NCI-H82 (cell line): ENCODE measurements at regions not wholly inside any gene's neighbourhood (a gene's known extent, or its start where the extent isn't known, plus 50 kb on each side); places are given as distances from the start of the nearest gene placed in this dataset.

Source experiments
- DNase-seq: peaks from one replicate; lab custom pipeline; 2025; lab: John Stamatoyannopoulos, UW

DNA sequence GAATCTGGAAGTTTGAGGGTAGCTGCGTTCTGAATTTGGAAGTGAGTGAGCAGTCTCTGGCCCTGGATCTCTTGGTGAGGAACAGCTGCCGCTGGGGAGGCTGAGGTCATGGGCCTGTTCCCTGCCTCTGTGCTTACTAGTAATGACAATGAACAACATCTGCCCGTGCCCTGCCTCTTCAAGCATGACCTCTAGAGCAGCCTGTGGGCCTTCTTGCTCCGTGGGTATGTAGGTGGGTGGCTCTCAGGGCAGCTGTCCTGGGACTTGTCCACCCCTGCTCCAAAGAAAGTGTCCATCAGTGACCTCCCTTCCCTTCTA, 186.2 kb downstream of the CXCL12 start:
- no peak for DNase-seq

DNA sequence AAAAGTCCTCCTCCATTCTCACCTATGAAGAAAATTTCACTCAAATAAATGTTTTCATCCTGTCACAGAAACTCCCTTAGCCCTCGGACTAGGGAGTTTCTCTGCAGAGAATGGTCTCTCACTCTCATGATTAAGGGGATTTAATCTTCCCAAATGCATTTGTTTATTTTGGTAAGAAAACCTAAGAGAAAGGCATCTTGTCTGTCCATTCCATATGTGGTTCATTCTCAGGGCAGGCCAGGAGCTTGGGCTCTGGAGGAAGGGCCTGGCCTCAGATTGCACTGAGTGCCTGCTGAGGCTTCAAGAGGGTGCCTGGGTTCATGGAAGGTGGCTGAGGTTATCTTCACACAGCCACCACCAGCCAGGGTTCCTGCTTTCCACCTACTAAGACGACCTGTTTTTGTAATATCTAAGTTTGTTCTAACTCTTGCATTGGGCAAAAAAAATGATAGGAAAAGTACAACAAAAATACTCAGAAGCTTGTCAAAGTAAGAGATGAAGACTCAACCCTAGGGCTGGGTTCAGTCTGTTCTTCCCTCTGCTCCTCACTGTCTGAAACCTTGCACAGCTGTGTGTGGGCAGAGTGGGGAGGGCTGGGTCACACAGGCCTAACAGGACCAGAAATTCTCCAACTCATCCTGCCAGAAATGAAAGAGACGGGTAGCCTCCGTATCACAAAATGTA, 186.7 kb downstream of the CXCL12 start:
- no peak for DNase-seq

DNA sequence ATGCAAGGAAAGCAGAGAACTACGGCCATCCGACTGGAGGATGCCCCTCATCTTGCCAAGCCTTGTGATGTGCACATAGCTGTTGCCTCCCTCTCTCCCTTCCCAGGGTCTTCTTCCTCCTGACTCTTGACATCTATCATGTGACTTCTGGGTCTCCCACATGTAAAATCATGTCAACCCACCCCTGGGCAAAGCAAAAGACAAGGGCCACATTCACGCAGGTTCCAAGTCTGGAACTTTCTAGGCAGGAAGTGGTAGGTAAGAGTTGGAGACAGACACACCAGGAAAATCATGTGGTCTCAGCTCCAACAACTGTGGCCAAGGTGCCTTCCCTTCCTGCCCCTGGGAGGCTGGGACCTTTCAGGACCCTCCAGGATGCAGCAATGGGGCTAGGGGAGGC, 187.3 kb downstream of the CXCL12 start:
- no peak for DNase-seq

DNA sequence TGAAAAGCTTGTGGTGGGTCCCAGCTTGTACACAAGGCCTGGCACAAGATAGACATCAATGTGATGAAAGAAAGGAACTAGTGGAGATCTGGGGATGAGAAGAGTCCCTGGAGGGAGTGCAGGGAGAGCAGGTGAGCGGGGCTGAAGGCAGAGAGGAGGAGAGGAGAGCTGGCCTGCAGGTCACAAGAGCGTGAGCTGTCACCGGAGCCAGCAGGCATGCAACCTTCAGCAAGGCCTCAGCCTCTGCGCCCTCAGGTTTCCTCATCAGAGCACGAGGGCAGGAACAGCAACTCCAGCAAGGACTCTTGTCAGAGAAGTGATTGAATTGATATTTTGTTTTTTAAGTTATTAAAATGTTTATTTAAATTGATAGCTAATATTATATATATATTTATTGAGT, 188.6 kb downstream of the CXCL12 start:
- DNase-seq = no peak

DNA sequence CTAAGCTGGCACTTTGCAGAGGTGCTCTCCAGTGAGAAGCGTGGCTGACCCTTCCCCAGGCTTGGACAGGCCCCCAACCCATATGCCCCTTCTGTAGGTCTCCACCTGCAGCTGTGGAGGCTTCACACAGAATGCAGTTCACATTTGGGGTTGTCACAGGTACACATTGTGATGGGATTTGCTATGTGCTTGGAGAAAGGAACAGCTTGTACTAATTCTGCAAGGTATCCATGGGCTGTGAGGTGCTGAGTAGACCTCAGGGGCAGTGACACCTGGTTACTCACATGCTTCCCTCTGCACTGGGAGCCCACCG, 188.9 kb downstream of the CXCL12 start:
- DNase-seq = no peak

DNA sequence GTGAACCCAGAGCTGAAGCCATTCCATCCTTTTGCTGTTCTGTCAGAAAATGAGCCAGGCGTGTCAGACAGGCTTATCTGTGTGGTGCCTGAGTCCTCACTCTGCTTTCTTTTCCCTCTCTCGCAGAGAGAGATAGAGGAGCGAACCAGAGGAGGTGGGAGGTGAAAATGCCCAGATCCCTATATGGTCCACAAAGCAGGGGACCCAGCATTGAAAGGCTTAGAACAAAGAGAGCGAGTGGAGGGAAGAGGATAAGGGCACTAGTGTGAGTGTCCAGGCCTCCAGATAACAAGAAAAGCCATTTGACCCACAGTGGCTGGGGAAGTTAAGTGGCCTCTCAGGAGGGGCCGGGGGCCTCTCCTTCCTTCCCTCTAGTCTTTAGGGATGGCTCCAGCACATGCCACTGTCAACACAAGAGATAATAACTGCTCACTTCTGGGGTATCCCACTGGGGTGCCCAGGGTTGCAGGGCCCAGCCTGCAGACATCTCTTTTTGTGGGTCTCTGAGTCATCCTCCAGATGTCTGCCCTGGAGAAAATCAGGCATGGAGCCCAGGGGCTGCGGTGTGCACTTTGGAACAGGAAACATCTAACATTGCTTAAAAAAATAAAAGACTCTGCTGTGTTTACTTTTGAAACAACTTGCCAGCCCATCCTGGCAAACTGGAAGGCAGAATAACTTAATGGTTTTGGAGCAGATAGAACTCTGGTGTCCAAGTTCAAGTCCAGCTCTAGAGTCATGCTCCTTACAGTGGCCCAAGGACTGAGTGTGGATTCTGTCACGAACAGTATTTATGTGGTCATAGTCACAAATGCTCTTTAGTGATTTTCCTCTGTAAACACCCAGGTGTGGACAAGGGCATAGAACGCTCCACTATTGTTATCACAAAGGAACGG, 189.5 kb downstream of the CXCL12 start:
- DNase-seq = no peak

DNA sequence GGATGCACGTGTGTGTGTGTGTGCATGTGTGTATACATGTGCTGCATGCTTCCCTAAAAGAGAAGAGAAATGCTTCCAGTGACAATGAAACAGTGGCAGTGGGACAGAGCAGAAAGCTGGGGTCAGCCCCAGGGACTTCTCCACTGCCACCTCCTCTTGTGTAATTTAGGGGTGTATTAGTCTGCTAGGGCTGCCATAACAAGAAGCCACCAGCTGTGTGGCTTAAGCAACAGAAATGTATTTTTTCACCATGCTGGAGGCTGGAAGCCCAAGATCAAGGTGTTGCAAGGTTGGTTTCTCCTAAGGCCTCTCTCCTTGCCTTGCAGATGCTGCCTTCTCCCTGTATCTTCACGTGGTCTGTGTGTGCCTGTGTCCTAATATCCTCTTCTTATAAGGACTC, 190.5 kb downstream of the CXCL12 start:
- no peak for DNase-seq

DNA sequence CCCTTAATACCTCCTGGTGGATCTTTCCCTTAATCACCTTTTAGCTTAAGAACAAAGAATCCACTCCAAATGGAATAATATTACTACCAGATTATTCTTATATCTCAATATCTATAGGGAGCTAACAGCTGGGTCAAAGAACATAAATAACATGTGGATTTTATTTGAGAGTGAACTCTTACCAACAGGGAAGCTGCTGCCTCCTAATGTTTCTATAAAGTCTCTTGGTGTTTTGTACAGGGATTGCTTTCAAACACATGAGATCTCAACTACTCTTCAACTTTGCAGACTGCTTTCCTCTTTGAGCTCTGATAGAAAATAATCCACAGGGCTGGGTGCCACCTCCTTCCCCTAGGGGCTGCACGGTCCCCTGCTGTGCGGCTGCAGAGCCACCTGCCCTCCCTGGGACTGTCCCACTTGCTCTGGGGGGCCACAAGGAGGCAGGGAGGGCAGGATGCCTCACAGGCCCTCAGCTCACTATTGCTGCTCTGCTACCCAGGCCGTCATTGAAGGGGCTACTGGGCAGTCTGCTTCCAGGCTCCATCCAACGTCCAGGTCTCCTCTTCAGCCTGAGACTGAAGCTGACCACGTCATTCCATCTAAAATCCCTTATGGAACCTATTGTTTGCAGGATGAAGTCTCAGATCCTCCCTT, 191.2 kb downstream of the CXCL12 start:
- no peak for DNase-seq

DNA sequence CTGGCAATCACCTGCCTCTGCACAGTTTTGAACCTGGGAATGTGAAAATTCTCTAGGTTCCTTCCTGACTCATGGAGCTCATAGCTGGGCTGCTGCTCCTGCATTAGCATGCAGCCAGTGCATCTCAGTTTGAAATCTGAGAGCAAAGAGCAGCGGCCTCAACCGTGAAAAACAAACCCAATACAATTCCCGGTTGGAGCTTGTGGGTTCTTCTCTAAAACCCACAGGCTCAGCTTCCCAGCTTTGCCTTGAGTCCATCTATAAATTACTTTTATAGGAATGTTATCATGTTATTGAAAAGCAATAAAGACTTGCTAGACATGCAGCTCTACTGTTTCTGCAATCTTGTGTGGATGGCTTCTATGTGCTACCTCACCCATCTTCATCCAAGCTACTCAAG, 191.7 kb downstream of the CXCL12 start:
- DNase-seq = no peak

DNA sequence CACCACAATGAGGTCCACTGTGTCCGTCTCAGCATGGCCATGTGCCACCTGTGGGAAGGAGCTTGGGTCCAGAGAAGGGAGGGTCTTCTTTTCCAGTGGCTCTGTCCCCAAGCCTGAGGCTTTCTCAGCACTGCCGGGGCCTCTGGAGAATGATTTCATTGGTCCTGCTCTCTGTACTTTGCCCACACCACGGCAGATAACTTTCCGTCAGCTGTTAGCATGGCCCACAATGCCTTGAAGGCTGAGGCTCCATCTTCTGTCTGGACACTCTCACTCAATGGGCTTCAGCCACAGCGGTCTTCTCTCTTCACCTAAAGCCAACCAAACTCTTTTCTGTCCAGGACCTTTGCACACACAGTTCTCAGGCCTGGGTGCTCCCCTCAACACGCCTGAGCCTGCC, 192.5 kb downstream of the CXCL12 start:
- DNase-seq = no peak

DNA sequence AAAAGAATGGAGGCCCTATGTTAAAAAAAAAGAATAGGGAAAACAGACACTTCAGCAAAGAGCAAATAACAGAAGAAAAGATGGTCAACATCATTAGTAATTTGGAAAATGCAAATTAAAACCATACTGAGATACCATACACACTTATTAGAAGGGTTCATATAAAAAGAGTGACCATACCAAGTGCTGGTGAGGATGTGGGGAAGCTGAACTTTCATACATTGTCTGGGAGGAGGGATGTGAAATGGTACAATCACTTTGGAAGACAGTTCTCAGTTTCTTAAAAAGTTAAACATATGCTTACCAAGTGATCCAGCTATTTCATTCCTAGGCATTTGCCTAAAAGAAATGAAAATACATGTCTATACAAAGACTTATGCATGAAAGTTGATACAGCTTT, 194.4 kb downstream of the CXCL12 start:
- DNase-seq = no peak

DNA sequence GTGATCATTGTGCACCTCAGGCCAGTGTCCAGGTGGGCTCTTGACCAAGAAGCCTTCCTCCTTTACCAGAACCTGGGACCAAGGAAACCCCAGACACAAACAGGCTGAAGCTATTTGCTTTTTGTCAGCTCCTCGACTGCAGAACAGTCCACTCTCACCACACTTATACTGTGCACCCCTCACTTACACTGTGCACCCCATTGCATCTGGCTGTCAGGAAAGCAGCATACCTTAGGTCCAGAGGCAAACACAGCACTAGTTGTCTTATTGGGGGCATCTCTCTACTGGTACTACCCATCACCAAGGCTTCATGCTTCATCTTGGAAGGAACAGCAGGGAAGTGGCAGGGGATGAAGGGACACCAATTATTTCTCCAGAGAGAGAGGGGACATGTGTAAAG, 198.1 kb downstream of the CXCL12 start:
- no peak for DNase-seq

DNA sequence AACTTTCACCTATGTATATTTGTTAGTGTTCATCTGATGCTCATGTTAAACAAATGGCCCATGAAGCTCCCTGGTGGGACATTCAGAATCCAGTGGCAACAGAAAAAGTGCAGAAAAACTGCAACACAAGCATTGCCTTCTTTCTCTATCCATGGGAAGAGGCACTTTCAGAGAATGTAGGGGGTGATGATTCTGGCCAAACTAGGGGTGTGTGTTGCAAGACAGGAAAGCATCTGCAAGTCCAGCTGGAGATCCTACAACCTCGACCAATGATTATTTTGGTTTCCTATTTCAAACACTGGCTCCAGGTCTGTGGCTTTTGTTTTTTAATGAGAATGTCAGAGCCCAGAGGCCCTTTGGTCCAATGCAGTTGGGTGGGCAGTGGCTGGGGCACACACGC, 198.7 kb downstream of the CXCL12 start:
- no peak for DNase-seq

DNA sequence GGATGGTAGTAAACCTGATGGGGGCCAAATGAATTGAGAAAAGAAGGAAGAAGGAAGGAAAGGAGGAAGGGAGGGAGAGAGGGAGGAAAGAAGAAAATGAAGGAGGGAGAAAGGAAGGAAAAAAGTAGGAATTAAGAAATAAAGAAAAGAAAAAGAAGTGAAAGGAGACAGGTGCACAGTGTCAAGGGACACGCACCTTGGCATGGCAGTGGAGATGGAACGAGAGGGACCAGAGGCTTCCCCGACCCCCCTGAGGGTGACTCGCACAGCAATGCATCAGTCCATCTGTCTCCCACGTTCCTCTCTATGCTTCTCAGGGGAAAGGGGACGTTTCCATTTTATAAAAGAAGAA, 199.6 kb downstream of the CXCL12 start:
- DNase-seq = no peak

DNA sequence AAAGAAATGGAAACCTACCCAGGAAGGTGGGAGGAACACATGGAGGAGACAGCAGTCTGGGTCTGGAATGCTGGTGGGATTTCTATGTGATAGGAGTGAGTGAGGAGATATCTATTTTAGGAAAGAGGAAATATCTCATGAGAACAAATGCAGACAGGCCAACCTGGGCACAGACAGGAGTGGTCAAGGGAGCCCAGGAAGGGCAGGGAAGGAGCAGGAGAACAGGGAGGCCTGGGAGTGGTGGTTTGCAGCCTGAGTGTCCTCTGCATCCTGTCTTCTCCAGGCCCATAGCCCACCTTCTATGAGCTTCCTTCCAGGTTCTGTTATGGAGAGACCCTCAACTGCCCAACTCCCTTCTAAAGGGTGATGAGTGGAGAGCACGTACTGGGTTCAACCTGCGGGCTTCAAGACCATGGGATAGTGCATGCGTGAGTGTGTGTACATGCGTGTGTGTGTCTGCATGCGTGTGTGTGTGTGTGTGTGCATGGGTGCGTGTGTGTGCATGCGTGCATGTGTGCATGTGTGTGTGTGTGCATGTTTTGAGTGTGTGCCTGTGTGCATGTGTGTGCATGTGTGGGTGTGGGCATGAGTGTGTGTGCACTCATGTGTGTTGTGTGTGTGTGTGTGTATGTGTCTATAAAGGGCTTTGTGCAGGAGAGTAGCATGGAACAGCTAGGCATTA, 200.1 kb downstream of the CXCL12 start:
- DNase-seq = no peak

DNA sequence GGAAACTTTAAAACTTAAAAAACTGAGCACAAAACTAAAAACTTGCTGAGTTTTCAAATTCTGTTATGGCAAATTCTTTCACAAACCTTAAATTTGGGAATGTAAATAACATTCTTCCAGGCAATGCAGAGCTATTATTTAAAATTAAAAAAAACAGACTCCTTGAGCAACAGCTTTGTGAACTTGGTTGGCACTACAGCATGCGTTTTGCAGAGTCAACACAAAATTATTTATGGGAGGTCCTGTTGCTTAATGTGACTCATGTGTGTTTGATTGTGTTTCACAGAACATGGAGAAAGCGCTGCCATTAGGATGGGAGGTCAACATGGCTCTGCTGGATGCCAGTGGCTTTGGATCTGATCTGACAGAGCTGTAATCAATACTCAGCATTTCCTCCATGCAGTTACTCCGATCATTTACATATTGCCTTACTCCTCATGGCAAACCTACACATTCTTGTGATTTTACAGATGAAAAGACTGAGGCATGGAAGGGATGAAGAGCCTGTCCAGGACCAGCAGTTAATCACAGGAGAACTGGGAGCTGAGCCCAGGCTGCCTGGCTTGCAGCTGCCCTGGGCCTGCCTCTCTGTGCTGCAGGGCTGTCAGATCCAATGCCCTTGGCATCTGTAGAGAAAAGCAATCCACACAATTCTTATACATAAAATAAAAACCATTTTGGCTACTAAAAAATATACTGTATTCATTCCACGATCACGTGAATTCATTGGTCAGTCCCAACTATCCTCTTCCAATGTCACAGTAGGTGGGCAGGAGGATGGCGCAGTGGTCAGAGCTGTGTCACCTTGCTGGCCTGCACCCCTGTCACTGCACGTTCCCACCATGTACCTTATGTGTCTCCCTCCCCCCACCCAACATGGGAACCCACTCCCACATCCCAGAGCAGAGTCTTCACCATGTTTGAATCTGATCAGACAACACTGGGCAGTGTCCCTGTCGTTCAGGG, 200.9 kb downstream of the CXCL12 start:
- DNase-seq = no peak

DNA sequence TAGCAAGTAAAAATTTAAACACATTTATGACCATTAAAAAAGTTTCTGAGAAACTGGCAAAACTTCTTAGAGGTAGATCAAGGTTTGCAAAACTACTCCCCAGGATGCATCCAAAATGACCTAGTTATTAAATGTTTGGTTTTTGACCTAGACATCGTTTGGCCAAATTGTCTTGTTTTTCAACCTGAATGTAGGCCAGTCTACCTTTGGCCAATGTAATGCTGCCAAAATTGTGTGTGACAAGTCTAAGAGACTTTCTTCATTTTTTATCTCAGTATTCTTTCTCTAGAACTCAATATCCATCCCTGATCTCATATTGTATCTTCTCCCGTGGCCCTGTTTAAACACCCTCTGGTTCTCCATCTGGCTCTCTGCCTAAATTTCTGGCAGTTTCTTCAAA, 202.0 kb downstream of the CXCL12 start:
- no peak for DNase-seq

DNA sequence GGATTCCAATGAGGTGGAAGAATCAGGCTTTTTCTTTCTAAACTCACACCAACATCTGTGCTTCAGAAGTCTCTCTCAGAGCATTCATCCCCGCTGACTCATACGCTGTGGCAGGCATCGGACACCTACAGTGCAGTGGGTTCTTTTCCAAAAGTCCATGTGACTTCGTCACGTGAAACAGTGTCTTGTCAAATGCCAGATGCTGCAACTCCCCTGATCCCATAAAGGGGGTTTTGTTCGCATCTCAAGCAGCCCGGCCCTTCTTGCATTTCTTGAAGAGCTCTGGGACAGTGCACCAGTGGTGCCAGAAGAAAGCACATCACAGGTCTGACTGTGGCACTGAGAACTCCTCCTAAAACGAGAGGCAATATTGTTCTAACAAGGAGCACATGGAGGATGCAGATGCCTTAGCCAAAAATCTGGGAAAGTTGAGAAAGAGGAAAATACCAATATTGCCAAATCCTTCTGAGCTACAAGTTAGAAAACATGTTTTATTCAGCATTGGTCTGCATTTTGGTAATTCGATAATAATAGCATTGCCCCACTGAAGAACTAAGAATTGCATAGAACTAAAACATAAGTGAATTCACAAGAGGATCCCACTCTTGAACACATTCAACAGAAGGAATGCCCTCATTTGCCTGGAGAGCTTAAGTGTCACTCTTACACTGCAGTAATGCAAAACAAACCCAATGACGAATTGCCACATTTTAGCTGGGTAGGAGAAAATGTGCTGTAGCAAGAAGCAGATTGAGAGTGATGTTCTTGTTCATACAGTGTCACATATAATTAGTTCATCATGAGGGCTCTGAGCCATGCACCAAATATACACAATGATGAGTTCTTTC, 204.4 kb downstream of the CXCL12 start:
- no peak for DNase-seq

DNA sequence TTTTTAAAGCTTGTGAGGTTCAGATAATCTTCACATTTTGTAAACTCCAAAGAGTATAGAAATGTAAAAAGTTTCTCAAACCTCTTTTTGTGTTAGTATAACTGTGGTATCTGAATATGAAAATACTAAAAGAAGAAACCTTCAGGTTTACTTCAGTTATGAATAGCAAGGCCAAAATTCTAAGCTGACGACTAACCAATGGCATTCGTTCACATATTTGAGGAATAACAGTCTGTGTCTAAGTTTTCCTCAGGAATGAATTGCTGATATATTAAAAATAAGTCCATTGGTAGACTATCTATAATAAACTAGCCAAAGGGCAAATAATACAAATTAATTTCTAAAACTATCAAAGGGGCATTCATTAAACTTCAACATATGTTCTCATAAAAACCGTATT, 206.0 kb downstream of the CXCL12 start:
- no peak for DNase-seq

DNA sequence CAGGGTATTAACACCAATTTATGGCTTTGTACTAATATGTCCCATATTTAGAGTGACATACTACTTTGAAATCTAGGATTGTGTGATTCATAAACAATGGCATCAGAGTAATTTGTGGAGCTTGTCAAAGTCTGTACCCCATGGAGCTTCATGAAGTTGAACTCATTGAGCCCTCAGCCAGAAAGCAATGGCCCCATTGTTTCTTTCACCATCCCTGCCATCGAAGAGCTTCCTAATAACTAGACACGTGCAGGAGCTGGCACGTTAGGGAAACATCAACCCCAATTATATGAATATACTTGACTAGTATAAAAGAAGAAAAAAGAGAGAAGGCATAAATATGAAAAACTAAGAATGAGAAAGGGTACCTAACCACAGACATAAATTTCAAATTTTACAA, 206.6 kb downstream of the CXCL12 start:
- DNase-seq = no peak

DNA sequence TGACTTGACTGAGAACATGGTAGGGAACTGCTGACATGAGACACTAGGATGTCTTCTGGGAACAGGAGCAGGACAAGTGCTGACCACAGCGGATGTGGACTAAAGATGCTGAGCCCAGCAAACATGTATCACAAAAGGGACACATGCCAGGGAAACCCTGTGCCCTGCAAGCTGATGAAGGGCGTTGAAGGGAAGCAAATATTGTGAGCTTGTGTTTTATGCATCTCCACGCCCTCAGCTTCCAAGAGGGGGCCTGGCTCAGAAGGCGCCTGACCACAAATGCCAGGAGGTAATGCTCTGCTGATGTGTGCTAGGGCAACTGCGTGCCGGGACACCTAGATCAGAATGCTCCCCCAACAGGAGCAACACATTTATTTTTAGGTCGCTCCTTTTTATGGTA, 207.3 kb downstream of the CXCL12 start:
- no peak for DNase-seq
